WTC11 (cell line): ENCODE measurements at regions not wholly inside any gene's neighbourhood (a gene's known extent, or its start where the extent isn't known, plus 50 kb on each side); places are given as distances from the start of the nearest gene placed in this dataset.

Source experiments
- ATAC-seq: fragments of 200-7000 bp; cut with Tn5 transposase; 2 replicates; pipeline ENCODE4 v1.10.0; 2021; ENCODE audit warnings: mild to moderate bottlenecking, moderate library complexity
- CTCF ChIA-PET: fragments of 300-600 bp; sonication (Branson Sonifier 250); formaldehyde crosslinking; loops from one replicate; lab custom pipeline; 2021; ENCODE audit warnings: antibody characterized with exemption; lab: Charles Lee
- POLR2A ChIA-PET: fragments of 350-600 bp; sonication (Branson Sonifier 250); formaldehyde crosslinking; loops from one replicate; lab custom pipeline; 2021; ENCODE audit warnings: antibody characterized with exemption; lab: Charles Lee
- DNase-seq: peaks from one replicate; pipeline ENCODE4 v3.0.0; 2021; ENCODE audit warnings: low spot score
- H3K27ac Mint-ChIP-seq: 2 replicates; pipeline ENCODE4 v1.8.0; 2021; ENCODE audit warnings: mixed read lengths
- H3K27me3 Mint-ChIP-seq: 2 replicates; pipeline ENCODE4 v1.8.0; 2021; ENCODE audit warnings: low read depth, mild to moderate bottlenecking, moderate library complexity, mixed read lengths
- H3K36me3 Mint-ChIP-seq: 2 replicates; pipeline ENCODE4 v1.8.0; 2021; ENCODE audit warnings: mixed read lengths
- H3K4me1 Mint-ChIP-seq: 2 replicates; pipeline ENCODE4 v1.8.0; 2022; ENCODE audit warnings: mixed read lengths
- H3K4me3 Mint-ChIP-seq: 2 replicates; pipeline ENCODE4 v1.8.0; 2021; ENCODE audit warnings: mild to moderate bottlenecking, moderate library complexity, mixed read lengths
- H3K9me3 Mint-ChIP-seq: 2 replicates; pipeline ENCODE4 v1.8.0; 2021; ENCODE audit warnings: mixed read lengths
- ATF1 ChIP-seq: sonication (generic); formaldehyde crosslinking; IDR thresholded peaks from 2 replicates; pipeline ENCODE4 v1.8.1; 2023; ENCODE audit warnings: mild to moderate bottlenecking, moderate library complexity, missing genetic modification reagents
- CBFB ChIP-seq: sonication (generic); formaldehyde crosslinking; IDR thresholded peaks from 2 replicates; pipeline ENCODE4 v1.8.1; 2022; ENCODE audit warnings: mild to moderate bottlenecking, low read depth, missing genetic modification reagents
- CDX4 ChIP-seq: fragments of 250-450 bp; sonication (Bioruptor Pico); IDR thresholded peaks from 2 replicates; pipeline ENCODE4 v1.9.0; 2021; ENCODE audit warnings: moderate library complexity, mild to moderate bottlenecking, inconsistent platforms, borderline replicate concordance
- CREM ChIP-seq: sonication (generic); formaldehyde crosslinking; IDR thresholded peaks from 2 replicates; pipeline ENCODE4 v1.8.1; 2022; ENCODE audit warnings: mild to moderate bottlenecking, missing genetic modification reagents, moderate library complexity
- E2F1 ChIP-seq: sonication (generic); formaldehyde crosslinking; IDR thresholded peaks from 2 replicates; pipeline ENCODE4 v1.8.0; 2022; ENCODE audit warnings: mild to moderate bottlenecking, missing genetic modification reagents
- E2F5 ChIP-seq: sonication (generic); formaldehyde crosslinking; IDR thresholded peaks from 2 replicates; pipeline ENCODE4 v1.8.1; 2022; ENCODE audit warnings: mild to moderate bottlenecking, moderate library complexity, missing genetic modification reagents
- ERG ChIP-seq: fragments of 250-450 bp; sonication (Bioruptor Pico); IDR thresholded peaks from 2 replicates; pipeline ENCODE4 v1.8.0; 2021; ENCODE audit warnings: mild to moderate bottlenecking
- FOXP1 ChIP-seq: sonication (generic); formaldehyde crosslinking; IDR thresholded peaks from 2 replicates; pipeline ENCODE4 v1.8.0; 2022; ENCODE audit warnings: missing genetic modification reagents, mild to moderate bottlenecking, moderate library complexity, borderline replicate concordance
- FOXP4 ChIP-seq: sonication (generic); formaldehyde crosslinking; IDR thresholded peaks from 2 replicates; pipeline ENCODE4 v1.8.0; 2022; ENCODE audit warnings: mild to moderate bottlenecking, missing genetic modification reagents
- GTF2I ChIP-seq: fragments of 250-450 bp; sonication (Bioruptor Pico); conservative IDR thresholded peaks from 2 replicates; pipeline ENCODE4 v1.4.0; 2021; ENCODE audit warnings: mild to moderate bottlenecking
- HMGA2 ChIP-seq: fragments of 250-450 bp; sonication (Bioruptor Pico); IDR thresholded peaks from 2 replicates; pipeline ENCODE4 v1.4.0; 2021; ENCODE audit warnings: mild to moderate bottlenecking, moderate library complexity
- IRF1 ChIP-seq: sonication (generic); formaldehyde crosslinking; IDR thresholded peaks from 2 replicates; pipeline ENCODE4 v1.8.0; 2023; ENCODE audit warnings: missing genetic modification reagents
- NFYB ChIP-seq: sonication (generic); formaldehyde crosslinking; conservative IDR thresholded peaks from 2 replicates; pipeline ENCODE4 v1.8.0; 2022; ENCODE audit warnings: low read depth, missing genetic modification reagents
- NR1H2 ChIP-seq: sonication (generic); formaldehyde crosslinking; IDR thresholded peaks from 2 replicates; pipeline ENCODE4 v1.9.0; 2021; ENCODE audit warnings: mild to moderate bottlenecking, moderate library complexity, missing genetic modification reagents
- NR2C2 ChIP-seq: sonication (generic); formaldehyde crosslinking; IDR thresholded peaks from 2 replicates; pipeline ENCODE4 v1.8.0; 2022; ENCODE audit warnings: mild to moderate bottlenecking, missing genetic modification reagents
- NR3C1 ChIP-seq: sonication (generic); formaldehyde crosslinking; conservative IDR thresholded peaks from 2 replicates; pipeline ENCODE4 v1.8.1; 2023; ENCODE audit warnings: low read depth, mild to moderate bottlenecking, missing genetic modification reagents
- PRRX2 ChIP-seq: fragments of 250-450 bp; sonication (Bioruptor Pico); IDR thresholded peaks from 2 replicates; pipeline ENCODE4 v1.8.0; 2021; ENCODE audit warnings: mild to moderate bottlenecking
- SP1 ChIP-seq: sonication (generic); formaldehyde crosslinking; conservative IDR thresholded peaks from 2 replicates; pipeline ENCODE4 v1.8.1; 2022; ENCODE audit warnings: missing genetic modification reagents
- TCF7 ChIP-seq: sonication (generic); formaldehyde crosslinking; IDR thresholded peaks from 2 replicates; pipeline ENCODE4 v1.8.0; 2022; ENCODE audit warnings: mild to moderate bottlenecking, low read depth, missing genetic modification reagents, moderate library complexity
- USF2 ChIP-seq: sonication (generic); formaldehyde crosslinking; IDR thresholded peaks from 2 replicates; pipeline ENCODE4 v1.8.1; 2023; ENCODE audit warnings: mild to moderate bottlenecking, missing genetic modification reagents, moderate library complexity
- ZBTB21 ChIP-seq: sonication (generic); formaldehyde crosslinking; IDR thresholded peaks from 2 replicates; pipeline ENCODE4 v1.8.1; 2023; ENCODE audit warnings: mild to moderate bottlenecking, missing genetic modification reagents, borderline replicate concordance
- ZNF263 ChIP-seq: sonication (generic); formaldehyde crosslinking; IDR thresholded peaks from 2 replicates; pipeline ENCODE4 v1.8.1; 2022; ENCODE audit warnings: low read depth, mild to moderate bottlenecking, moderate library complexity, missing genetic modification reagents
- ZNF671 ChIP-seq: fragments of 250-450 bp; sonication (Bioruptor Pico); IDR thresholded peaks from 2 replicates; pipeline ENCODE4 v1.8.0; 2021; ENCODE audit warnings: mild to moderate bottlenecking

GRCh38 chr21:25370311-25370744 lies 237.0 kb downstream of the MRPL39 start (continued):
- TF ChIP-seq CBFB (CRISPR knock-in tag) = no peak

GRCh38 chr21:25369524-25370300 lies 237.6 kb downstream of the MRPL39 start:
- no peak for DNase-seq

GRCh38 chr21:25368531-25368930 lies 238.8 kb downstream of the MRPL39 start:
- DNase-seq = no peak
- Mint-ChIP-seq H3K4me3 (no peak overlapping the region), H3K4me1 (peaks cover 32% of the 10 kb centered on the region), H3K27ac (no peak overlapping the region), H3K36me3 (no peaks in the 10 kb centered on the region), H3K9me3 (no peaks in the 10 kb centered on the region), H3K27me3 (no peaks in the 10 kb centered on the region)
- POLR2A ChIA-PET = no interaction called here
- no peak for ATAC-seq
- TF ChIP-seq NR2C2 (CRISPR knock-in tag) (no peak), ATF1 (CRISPR knock-in tag) (no peak), ZNF263 (CRISPR knock-in tag) (no peak), TCF7 (CRISPR knock-in tag) (no peak), GTF2I (CRISPR knock-in tag) (no peak), PRRX2 (CRISPR knock-in tag) (no peak)
- CTCF ChIA-PET = interaction anchor here (1.2 to 1.6 kb wide), 3 partner anchors 8 to 19 kb away, joined by 3 to 5 read pairs (median 5); no protein-coding TSS in a partner anchor

More at GRCh38 chr21:25369524-25370300, 237.6 kb downstream of the MRPL39 start:
- Mint-ChIP-seq H3K36me3 (no peaks in the 10 kb centered on the region), H3K27me3 (no peaks in the 10 kb centered on the region), H3K27ac (no peak overlapping the region), H3K4me3 (no peak overlapping the region), H3K9me3 (no peaks in the 10 kb centered on the region), H3K4me1 (peaks cover 42% of the 10 kb centered on the region)
- CTCF ChIA-PET = interaction anchor here (0.8 to 1.6 kb wide), 4 partner anchors 9 to 20 kb away, joined by 3 to 5 read pairs (median 4); no protein-coding TSS in a partner anchor
- POLR2A ChIA-PET = no interaction called here
- TF ChIP-seq USF2 (CRISPR knock-in tag) = no peak
- no peak for TF ChIP-seq NFYB (CRISPR knock-in tag)
- no peak for TF ChIP-seq GTF2I (CRISPR knock-in tag)
- TF ChIP-seq SP1 = no peak
- TF ChIP-seq E2F5 = no peak
- TF ChIP-seq NR3C1 (CRISPR knock-in tag) = no peak
- no peak for TF ChIP-seq ZBTB21 (CRISPR knock-in tag)
- no peak for TF ChIP-seq FOXP1 (CRISPR knock-in tag)
- no peak for TF ChIP-seq TCF7 (CRISPR knock-in tag)
- no peak for TF ChIP-seq CDX4 (CRISPR knock-in tag)
- no peak for ATAC-seq

GRCh38 chr21:25366116-25366515 lies 241.2 kb downstream of the MRPL39 start:
- no peaks in the 10 kb centered on the region for H3K9me3 Mint-ChIP-seq
- H3K27me3 Mint-ChIP-seq = no peaks in the 10 kb centered on the region
- no peaks in the 10 kb centered on the region for H3K36me3 Mint-ChIP-seq
- no peak overlapping the region for H3K27ac Mint-ChIP-seq
- POLR2A ChIA-PET = no interaction called here
- ATAC-seq (no peak), DNase-seq (no peak)
- H3K4me3 Mint-ChIP-seq = no peak overlapping the region
- peaks cover 12% of the 10 kb centered on the region for H3K4me1 Mint-ChIP-seq
- CTCF ChIA-PET = no interaction called here
- TF ChIP-seq ZNF671 (CRISPR knock-in tag) (no peak), CREM (CRISPR knock-in tag) (no peak), NR1H2 (no peak), HMGA2 (CRISPR knock-in tag) (no peak), FOXP4 (CRISPR knock-in tag) (no peak), E2F1 (CRISPR knock-in tag) (no peak), FOXP1 (CRISPR knock-in tag) (no peak), ERG (CRISPR knock-in tag) (no peak), IRF1 (CRISPR knock-in tag) (no peak)
